ENCODE measurements at regions not wholly inside any gene's neighbourhood (a gene's known extent, or its start where the extent isn't known, plus 50 kb on each side); places are given as distances from the start of the nearest gene placed in this dataset.

DNA sequence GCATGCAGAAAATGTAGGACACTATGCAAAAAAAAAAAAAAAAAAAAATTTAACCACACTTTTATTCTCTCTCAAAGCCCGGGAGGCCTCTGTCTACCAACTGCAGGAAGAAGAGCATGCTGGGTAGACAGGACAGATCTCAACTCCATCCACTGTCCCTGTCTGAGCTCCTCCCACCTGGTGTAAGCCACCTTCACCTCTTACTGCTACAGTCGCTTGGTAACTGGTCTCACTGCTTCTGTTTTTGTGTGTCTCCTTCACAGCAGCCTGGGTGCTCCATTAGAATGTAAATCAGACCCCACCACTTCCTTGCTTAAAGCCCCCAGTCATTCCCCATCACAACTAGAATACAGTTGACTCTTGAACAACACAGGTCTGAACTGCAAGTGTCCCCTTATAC is 115.1 kb upstream of the PROK2 start:
- no peak overlapping the region for H4K5ac ChIP-seq (ENCODE audit: insufficient read length, low read depth, low read length)
- H2AFZ ChIP-seq (ENCODE audit: low read length): no peak overlapping the region
- H3K4me3 ChIP-seq (ENCODE audit: extremely low read depth in 1 of 4, insufficient read depth in 2 of 4, low read depth in 3 of 4, low read length in 4 of 4): no peak overlapping the region
- H3K23ac ChIP-seq (ENCODE audit: insufficient read length): no peak overlapping the region
- ChIA-PET CTCF (ENCODE audit: partially characterized antibody) (interaction anchor here (0.6 kb wide), 1 partner anchor 209 kb away, joined by 3 read pairs; no protein-coding TSS in a partner anchor), POLR2A (ENCODE audit: partially characterized antibody) (no interaction called here)
- no peak overlapping the region for H3K4ac ChIP-seq (replicated peaks; ENCODE audit: insufficient read length, low read depth, low read length)
- H3K56ac ChIP-seq (replicated peaks; ENCODE audit: insufficient read length, low read depth, low read length): no peak overlapping the region
- no peak overlapping the region for H2BK20ac ChIP-seq (ENCODE audit: low read length)
- H2BK120ac ChIP-seq (replicated peaks; ENCODE audit: low read depth, low read length): no peak overlapping the region
- H2BK15ac ChIP-seq (ENCODE audit: low read length): 0 out of 2 replicates have a peak overlapping the region, but pooled peaks have one; percentile 10
- H3K18ac ChIP-seq (ENCODE audit: extremely low read depth, low read length): peak overlapping the region; percentile 6; the same call in 1 of the 2 replicates
- no peak overlapping the region for H3K14ac ChIP-seq (ENCODE audit: insufficient read length)
- H3K27me3 ChIP-seq (replicated peaks in 1 of 4; ENCODE audit: control insufficient read depth in 3 of 4, extremely low read depth in 1 of 4, insufficient read depth in 3 of 4, low read length in 3 of 4): peaks cover 0 to 1% (median 0%) of the 10 kb centered on the region in 4 experiments; a peak in 1 of 7 replicates
- no peak overlapping the region for H2BK5ac ChIP-seq (ENCODE audit: low read depth, low read length)
- H2BK12ac ChIP-seq (ENCODE audit: low read depth, low read length): no peak overlapping the region
- no peak overlapping the region for H3K4me2 ChIP-seq (ENCODE audit: insufficient read depth in 1 of 2, low read depth in 2 of 2, low read length in 2 of 2)
- H2AK5ac ChIP-seq (ENCODE audit: low read depth, low read length): no peak overlapping the region
- H3K9me3 ChIP-seq (ENCODE audit: insufficient read depth in 2 of 2, low read depth in 1 of 2, low read length in 1 of 2): no peaks in the 10 kb centered on the region
- no peak overlapping the region for H4K8ac ChIP-seq (ENCODE audit: extremely low read depth, insufficient read depth, low read length)
- H3K36me3 ChIP-seq (ENCODE audit: control insufficient read depth in 2 of 4, insufficient read depth in 4 of 4, low read length in 3 of 4): no peaks in the 10 kb centered on the region
- no peak overlapping the region for H4K91ac ChIP-seq (replicated peaks; ENCODE audit: insufficient read length, low read length)
- 85% methylated on average over 2 of the region's 2 CpGs; no CpG with 5 or more reads in 1 of the 2 experiments for WGBS, 2 experiments (ENCODE audit: extremely low coverage in 1 of 2, insufficient coverage in 1 of 2, insufficient read length in 1 of 2, insufficient replicate concordance in 2 of 2, low coverage in 1 of 2, low lambda C conversion rate in 2 of 2, missing lambda C conversion rate in 1 of 2)
- peaks cover 0 to 3% (median 0%) of the 10 kb centered on the region in 4 experiments; a peak in 2 of 7 replicates for H3K4me1 ChIP-seq (replicated peaks in 1 of 4; ENCODE audit: control insufficient read depth in 3 of 4, insufficient read depth in 4 of 4, low read length in 3 of 4)
- no peaks in the 10 kb centered on the region for H3K79me1 ChIP-seq (ENCODE audit: low read depth, low read length)
- FAIRE-seq: no peak
- no peak for DNase-seq (ENCODE audit: low read depth in 1 of 2, low spot score in 2 of 2)
- H4K20me1 ChIP-seq (replicated peaks in 1 of 2; ENCODE audit: control insufficient read depth in 1 of 2, insufficient read depth in 2 of 2, low read length in 2 of 2): no peaks in the 10 kb centered on the region
- H3K9ac ChIP-seq (replicated peaks in 1 of 4; ENCODE audit: extremely low read depth in 1 of 4, low read depth in 3 of 4, low read length in 3 of 4): no peak overlapping the region
- H3K23me2 ChIP-seq (ENCODE audit: low read depth, low read length): no peaks in the 10 kb centered on the region
- no peaks in the 10 kb centered on the region for H3K79me2 ChIP-seq (ENCODE audit: control insufficient read depth in 1 of 2, insufficient read depth in 2 of 2, low read length in 2 of 2)
- H3K27ac ChIP-seq (ENCODE audit: low read depth, low read length): no peak overlapping the region
- no peak for TF ChIP-seq SIN3A (conservative IDR thresholded peaks at IDR 0.05 in 1 of 2, IDR thresholded peaks at IDR 0.05 in 1 of 2; ENCODE audit: low read depth in 1 of 2, low read length in 2 of 2)
- no peak for TF ChIP-seq NRF1 (IDR thresholded peaks at IDR 0.05; ENCODE audit: low read depth, low read length)
- TF ChIP-seq BRCA1 (IDR thresholded peaks at IDR 0.05; ENCODE audit: low read depth, low read length): no peak
- no peak for TF ChIP-seq RXRA (IDR thresholded peaks at IDR 0.05; ENCODE audit: insufficient read depth, low read depth, low read length)
- no peak for TF ChIP-seq EZH2 (IDR thresholded peaks at IDR 0.05; ENCODE audit: low read depth, low read length, severe bottlenecking)
- no peak for TF ChIP-seq KDM1A (IDR thresholded peaks at IDR 0.05; ENCODE audit: borderline replicate concordance, low read length)
- no peak for TF ChIP-seq ASH2L (IDR thresholded peaks at IDR 0.05; ENCODE audit: low read length)
- no peak for TF ChIP-seq CREB1 (IDR thresholded peaks at IDR 0.05)
- no peak for TF ChIP-seq TAF1 (IDR thresholded peaks at IDR 0.05; ENCODE audit: low read depth, low read length)
- TF ChIP-seq FOSL1 (IDR thresholded peaks at IDR 0.05; ENCODE audit: insufficient read depth, low read depth, low read length): no peak
- TF ChIP-seq TEAD4 (IDR thresholded peaks at IDR 0.05; ENCODE audit: low read depth, low read length): no peak
- no peak for TF ChIP-seq RNF2 (IDR thresholded peaks at IDR 0.05; ENCODE audit: borderline replicate concordance, low read depth, low read length, missing control alignments, poor library complexity, severe bottlenecking)
- TF ChIP-seq RFX5 (IDR thresholded peaks at IDR 0.05; ENCODE audit: borderline replicate concordance, low read depth, low read length): no peak
- TF ChIP-seq SAP30 (IDR thresholded peaks at IDR 0.05; ENCODE audit: insufficient read depth, insufficient replicate concordance, low read length): no peak
- TF ChIP-seq EGR1 (IDR thresholded peaks at IDR 0.05; ENCODE audit: borderline replicate concordance, low read depth, low read length): no peak

Data from H1 (cell line).